B cell (primary cell): ENCODE measurements at regions not wholly inside any gene's neighbourhood (a gene's known extent, or its start where the extent isn't known, plus 50 kb on each side); places are given as distances from the start of the nearest gene placed in this dataset.

Experiments
- ATAC-seq: fragments of 200-7000 bp; cut with Tn5 transposase; one replicate; pipeline ENCODE4 v1.10.0; 2021; ENCODE audit warnings: low read depth, mild to moderate bottlenecking, moderate number of reproducible peaks, moderate library complexity
- CTCF ChIA-PET: fragments of 350-600 bp; sonication (Branson Sonifier 250); formaldehyde crosslinking; loops from one replicate; lab custom pipeline; 2021; ENCODE audit warnings: antibody characterized with exemption, inconsistent platforms; lab: Charles Lee
- POLR2A ChIA-PET: fragments of 350-600 bp; sonication (Branson Sonifier 250); formaldehyde crosslinking; loops from one replicate; lab custom pipeline; 2021; ENCODE audit warnings: antibody characterized with exemption; lab: Charles Lee
- DNase-seq: peaks from one replicate; pipeline ENCODE4 v3.0.0; 2013
- H2AFZ ChIP-seq: 2 replicates; pipeline ENCODE4 v1.6.1; 2012; ENCODE audit warnings: mild to moderate bottlenecking, low read depth, low read length; ENCODE audit not compliant: insufficient read depth, poor library complexity, severe bottlenecking
- H3K27ac ChIP-seq, 2 donors: 1 replicate in 1 of 2; 2 replicates in 1 of 2; pipeline ENCODE4 v1.5.1; 2012 to 2013; ENCODE audit warnings: low read length in 2 of 2, mild to moderate bottlenecking in 2 of 2, moderate library complexity in 1 of 2
- H3K27me3 ChIP-seq, 4 experiments: fragments of 200-600 bp in 1 of 4; sonication (generic) in 1 of 4; replicated peaks in 1 of 4; 1 replicate in 2 of 4; 2 replicates in 2 of 4; pipeline versions ENCODE4 v1.6.1 to v1.7.0; 2013 to 2016; ENCODE audit warnings: low read length in 3 of 4, mild to moderate bottlenecking in 2 of 4, mixed read lengths in 1 of 4, moderate library complexity in 1 of 4; ENCODE audit not compliant: insufficient read depth in 4 of 4, control insufficient read depth in 3 of 4; ENCODE audit errors: control extremely low read depth in 1 of 4
- H3K36me3 ChIP-seq, 2 experiments: replicated peaks in 1 of 2; 1 replicate in 1 of 2; 2 replicates in 1 of 2; pipeline versions ENCODE4 v1.6.1 to v1.7.1; 2013; ENCODE audit warnings: low read length in 1 of 2; ENCODE audit not compliant: insufficient read depth in 2 of 2, control insufficient read depth in 1 of 2; ENCODE audit errors: control extremely low read depth in 1 of 2, extremely low read depth in 1 of 2
- H3K4me1 ChIP-seq, 2 donors: fragments of 200-600 bp in 1 of 2; sonication (generic) in 1 of 2; 1 replicate in 1 of 2; 2 replicates in 1 of 2; pipeline versions ENCODE4 v1.5.1 to v1.6.1; 2013 to 2017; ENCODE audit warnings: low read length in 2 of 2; ENCODE audit not compliant: control insufficient read depth in 2 of 2, insufficient read depth in 2 of 2
- H3K4me2 ChIP-seq: replicated peaks from 2 replicates; pipeline ENCODE3; 2012; ENCODE audit warnings: mild to moderate bottlenecking, low read depth, low read length; ENCODE audit not compliant: poor library complexity, severe bottlenecking
- H3K4me3 ChIP-seq, 5 experiments: fragments of 200-600 bp in 1 of 5; sonication (generic) in 1 of 5; 1 replicate in 3 of 5; 2 replicates in 2 of 5; pipeline versions ENCODE4 v1.5.1 to v1.7.0; 2011 to 2016; ENCODE audit warnings: low read length in 4 of 5, mild to moderate bottlenecking in 4 of 5, low read depth in 2 of 5, control low read depth in 1 of 5, moderate library complexity in 1 of 5; ENCODE audit not compliant: insufficient read depth in 1 of 5; ENCODE audit errors: control extremely low read depth in 1 of 5, extremely low read depth in 1 of 5
- H3K79me2 ChIP-seq: fragments of 200-600 bp; sonication (generic); one replicate; pipeline ENCODE4 v1.6.0; 2016; ENCODE audit warnings: low read length; ENCODE audit not compliant: control insufficient read depth, insufficient read depth
- H3K9ac ChIP-seq: fragments of 200-600 bp; sonication (generic); 2 replicates; pipeline ENCODE4 v1.6.1; 2017; ENCODE audit warnings: mild to moderate bottlenecking, low read length, moderate library complexity
- H3K9me3 ChIP-seq, 3 donors: one replicate each; pipeline versions ENCODE4 v1.6.1 to v1.7.1; 2013; ENCODE audit warnings: low read length in 2 of 3; ENCODE audit not compliant: control insufficient read depth in 2 of 3, insufficient read depth in 1 of 3; ENCODE audit errors: control extremely low read depth in 1 of 3
- H4K20me1 ChIP-seq: 2 replicates; pipeline ENCODE4 v1.6.0; 2012; ENCODE audit warnings: mild to moderate bottlenecking, low read length; ENCODE audit not compliant: insufficient read depth, control insufficient read depth, poor library complexity, severe bottlenecking
- H3K27ac Mint-ChIP-seq: one replicate; pipeline ENCODE4 v1.8.0; 2021; ENCODE audit warnings: mixed read lengths
- H3K27me3 Mint-ChIP-seq: one replicate; pipeline ENCODE4 v1.8.0; 2021; ENCODE audit warnings: mixed read lengths
- H3K4me1 Mint-ChIP-seq: one replicate; pipeline ENCODE4 v1.8.0; 2021; ENCODE audit warnings: mixed read lengths
- H3K4me3 Mint-ChIP-seq: one replicate; pipeline ENCODE4 v1.8.0; 2021; ENCODE audit warnings: mixed read lengths
- H3K9me3 Mint-ChIP-seq: one replicate; pipeline ENCODE4 v1.8.0; 2022; ENCODE audit warnings: mixed read lengths; ENCODE audit not compliant: insufficient read depth
- CTCF ChIP-seq: fragments of 200-600 bp; IDR thresholded peaks from one replicate; pipeline ENCODE4 v1.8.0; 2022; ENCODE audit warnings: antibody characterized with exemption, mild to moderate bottlenecking
- EZH2 ChIP-seq: IDR thresholded peaks from 2 replicates; pipeline ENCODE4 v1.6.1; 2012; ENCODE audit warnings: borderline replicate concordance, low read depth, mild to moderate bottlenecking, moderate library complexity, low read length; ENCODE audit not compliant: insufficient read depth, poor library complexity, severe bottlenecking
- WGBS: methylation state at CpG from one replicate; pipeline ENCODE4 v1.1.5; 2013; ENCODE audit warnings: missing lambda C conversion rate; ENCODE audit not compliant: insufficient coverage; 5-methylcytosine and 5-hydroxymethylcytosine counted together
- intact Hi-C: fragments of 100-400 bp; cut with micrococcal nuclease; formaldehyde crosslinking; loops from one replicate; pipeline ENCODE4 v1.10.0; 2022

DNA sequence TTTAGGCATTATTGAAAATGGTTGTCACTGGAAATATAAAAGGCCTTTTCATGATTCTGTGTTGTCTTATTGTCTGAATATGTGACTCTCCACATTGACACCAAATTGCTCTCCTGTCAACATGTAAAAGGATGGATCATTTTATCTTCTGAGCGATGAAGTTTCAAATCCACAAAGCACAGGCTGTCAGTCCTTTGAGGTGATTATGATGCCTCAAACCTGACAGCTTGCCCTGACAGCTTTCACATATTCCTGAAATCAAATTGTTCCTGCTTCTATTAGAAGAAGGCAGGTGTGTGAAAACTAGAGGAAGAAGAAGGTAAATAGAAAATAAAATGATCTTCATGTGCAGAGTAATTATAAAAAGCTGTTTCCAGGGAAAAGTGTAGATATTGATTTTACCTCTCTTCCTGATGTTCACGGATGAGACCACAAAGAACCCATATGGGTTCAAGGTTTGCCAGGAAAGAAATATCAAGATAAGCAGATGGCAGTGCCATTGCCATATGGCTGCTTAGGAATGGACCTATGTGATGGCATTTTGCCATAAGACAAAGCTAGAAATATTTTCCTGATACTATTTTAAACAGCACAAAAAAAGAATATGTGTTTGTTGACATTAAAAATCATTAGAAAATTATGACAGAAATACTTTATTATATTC is 1006.3 kb upstream of the AGA start:
- Mint-ChIP-seq H3K9me3 (peaks cover 4% of the 10 kb centered on the region), H3K4me1 (no peaks in the 10 kb centered on the region), H3K27me3 (no peaks in the 10 kb centered on the region), H3K27ac (no peak overlapping the region), H3K4me3 (no peak overlapping the region)
- no peaks in the 10 kb centered on the region for H3K4me1 ChIP-seq
- no peaks in the 10 kb centered on the region for H3K36me3 ChIP-seq
- H3K9me3 ChIP-seq, result peaks cover 0 to 8% (median 0%) of the 10 kb centered on the region in 3 donors
- H2AFZ ChIP-seq, result no peak overlapping the region
- no peak overlapping the region for H3K9ac ChIP-seq
- H3K4me2 ChIP-seq, result no peak overlapping the region
- ChIA-PET POLR2A (no interaction called here), CTCF (no interaction called here)
- TF ChIP-seq EZH2, result no peak
- no peak for TF ChIP-seq CTCF
- 88% methylated on average over 1 of the region's 2 CpGs for WGBS
- H3K27ac ChIP-seq, result no peak overlapping the region
- no peaks in the 10 kb centered on the region for H4K20me1 ChIP-seq
- no peaks in the 10 kb centered on the region for H3K79me2 ChIP-seq
- ATAC-seq, result no peak
- H3K4me3 ChIP-seq, result no peak overlapping the region
- intact Hi-C loops, result no loop called here
- no peak for DNase-seq
- H3K27me3 ChIP-seq, result no peaks in the 10 kb centered on the region

GRCh38 chr4:178450614-178451013 is 1008.4 kb upstream of the AGA start:
- no peak overlapping the region for H3K27ac ChIP-seq
- H2AFZ ChIP-seq, result no peak overlapping the region
- no peak overlapping the region for H3K4me3 ChIP-seq
- no peak for TF ChIP-seq CTCF
- no peak for TF ChIP-seq EZH2
- no peak for ATAC-seq
- Mint-ChIP-seq H3K27me3 (no peaks in the 10 kb centered on the region), H3K4me1 (no peaks in the 10 kb centered on the region), H3K27ac (no peak overlapping the region), H3K9me3 (peaks cover 2% of the 10 kb centered on the region), H3K4me3 (no peak overlapping the region)
- H3K9ac ChIP-seq, result no peak overlapping the region
- ChIA-PET POLR2A (no interaction called here), CTCF (no interaction called here)
- intact Hi-C loops, result no loop called here
- no peaks in the 10 kb centered on the region for H3K36me3 ChIP-seq
- no peaks in the 10 kb centered on the region for H4K20me1 ChIP-seq
- H3K4me1 ChIP-seq, result no peaks in the 10 kb centered on the region
- peaks cover 0 to 11% (median 0%) of the 10 kb centered on the region in 3 donors for H3K9me3 ChIP-seq
- H3K4me2 ChIP-seq, result no peak overlapping the region
- no peaks in the 10 kb centered on the region for H3K27me3 ChIP-seq
- no peaks in the 10 kb centered on the region for H3K79me2 ChIP-seq
- 67% methylated on average over 1 of the region's 3 CpGs for WGBS
- no peak for DNase-seq
